Heart left ventricle (tissue), 13 donors: ENCODE measurements at regions not wholly inside any gene's neighbourhood (a gene's known extent, or its start where the extent isn't known, plus 50 kb on each side); places are given as distances from the start of the nearest gene placed in this dataset.

ENCODE experiments used
- CTCF ChIP-seq, 12 donors: fragments of 200-600 bp; sonication (generic) in 4 of 12; IDR thresholded peaks; one replicate each; pipeline versions ENCODE4 v1.5.0 to v1.8.0; 2018 to 2022; ENCODE audit warnings: antibody characterized with exemption in 12 of 12, mild to moderate bottlenecking in 5 of 12
- POLR2A ChIP-seq, 2 donors: fragments of 450-650 bp; IDR thresholded peaks; one replicate each; pipeline ENCODE4 v1.6.1; 2017; ENCODE audit warnings: antibody characterized with exemption in 2 of 2, mild to moderate bottlenecking in 2 of 2, moderate library complexity in 2 of 2
- donor health status: ischemic (EF 13 %, LVEDD 7.1; RV severe dilation, severe dysfunction).
- donor health status: DM: no; HTN: yes; CAD: no.
- donor health status: DM: no; HTN: no; CAD: no.
- donor health status: ischemic (EF 25% LVEDD 6.9; RV normal size, moderate dysfunction).
- donor health status: ischemic (EF 25% LVEDD 5.7; RV mildly dilated, moderate dysfunction).
- donor health status: ischemic (EF 35%, LVEDD 5.7; RV mildly dilated, moderate dysfunction).
- donor health status: nonischemic (EF 11% LVEDD 7.7; RV severe dilation, severe dysfunction).
- donor health status: DM: yes; HTN: yes; CAD: no.
- donor health status: PGD.
- donor health status: ischemic (EF 29% LVEDD 5.4; RV normal size, mild dysfunction).
- donor health status: nonischemic (EF 23%, LVEDD 6.1; RV moderate dilation, normal function).

DNA sequence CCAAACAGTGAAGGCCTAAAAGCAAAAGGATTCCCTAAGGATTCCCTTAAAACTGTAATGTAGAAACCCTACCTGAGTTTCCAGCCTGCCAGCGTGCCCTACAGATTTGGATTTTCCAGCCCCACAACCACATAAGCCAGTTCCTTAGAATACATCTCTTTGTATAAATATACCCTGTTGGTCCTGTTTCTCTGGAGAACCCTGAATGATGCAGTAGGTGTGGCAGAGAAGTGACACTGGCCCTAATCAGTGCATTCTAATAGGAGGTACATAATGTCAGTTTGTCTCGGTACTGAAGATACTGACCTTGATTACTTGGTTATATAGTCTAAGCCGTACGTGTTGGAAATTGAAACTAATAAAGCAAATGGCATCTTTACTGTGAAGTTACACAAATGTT lies 707.8 kb upstream of the SLC35B3 start:
- TF ChIP-seq CTCF (IDR thresholded peaks at IDR 0.05) (no peak), POLR2A (IDR thresholded peaks at IDR 0.05) (no peak)
